ENCODE measurements at regions not wholly inside any gene's neighbourhood (a gene's known extent, or its start where the extent isn't known, plus 50 kb on each side); places are given as distances from the start of the nearest gene placed in this dataset.
"Not testable (repeated sequence)": the region's sequence is repeated elsewhere in the genome, so short reads cannot be mapped to it uniquely, and the experiment has no call there.

DNA sequence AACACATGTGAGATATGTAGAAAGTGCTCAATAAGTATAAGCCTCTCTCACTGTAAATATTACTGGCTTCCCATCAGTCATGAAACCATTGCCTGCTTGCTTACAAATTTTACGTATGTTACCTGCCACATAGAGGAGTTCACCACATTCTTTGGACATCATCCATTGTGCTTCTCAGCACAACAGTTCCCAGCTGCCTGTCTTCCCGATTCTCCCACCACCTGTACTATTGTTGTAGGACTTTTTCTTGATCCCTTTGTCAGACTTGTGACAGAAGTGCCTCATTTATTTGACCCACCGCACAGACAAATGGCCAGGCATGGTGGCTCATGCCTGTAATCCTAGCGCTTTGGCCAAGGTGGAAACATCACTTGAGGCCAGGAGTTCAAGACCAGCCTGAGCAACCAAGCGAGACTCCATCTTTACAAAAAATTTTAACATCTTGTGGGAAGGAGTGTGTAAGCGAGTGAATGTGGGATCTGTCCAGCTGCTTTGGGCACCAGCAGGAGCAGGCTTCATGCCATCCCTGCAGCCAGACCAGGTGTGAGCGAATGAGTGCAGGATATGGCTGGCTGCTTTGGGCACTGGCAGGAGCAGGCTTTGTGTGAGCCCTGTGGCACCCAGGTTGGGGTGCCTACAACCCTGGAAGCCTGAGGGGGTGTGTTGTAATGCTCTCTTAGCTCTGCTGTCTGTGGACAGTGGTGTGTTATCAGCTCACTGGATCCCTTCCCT lies 139.9 kb upstream of the ELL2 start:
- no peak for DNase-seq (ENCODE audit: low read depth)

DNA sequence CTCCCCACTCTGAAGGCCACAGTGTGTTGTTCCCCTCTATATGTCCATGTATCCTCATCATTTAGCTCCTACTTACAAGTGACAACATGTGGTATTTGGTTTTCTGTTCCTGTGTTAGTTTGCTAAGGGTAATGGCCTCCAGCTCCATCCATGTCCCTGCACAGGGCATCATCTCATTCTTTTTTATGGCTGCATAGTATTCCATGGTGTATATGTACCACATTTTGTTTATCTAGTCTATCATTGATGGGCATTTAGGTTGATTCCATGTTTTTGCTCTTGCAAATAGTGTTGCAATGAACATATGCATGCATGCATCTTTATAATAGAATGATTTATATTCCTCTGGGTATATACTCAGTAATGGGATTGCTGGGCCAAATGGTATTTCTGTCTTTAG lies 135.8 kb upstream of the ELL2 start:
- not testable (repeated sequence) for DNase-seq (ENCODE audit: low read depth)

DNA sequence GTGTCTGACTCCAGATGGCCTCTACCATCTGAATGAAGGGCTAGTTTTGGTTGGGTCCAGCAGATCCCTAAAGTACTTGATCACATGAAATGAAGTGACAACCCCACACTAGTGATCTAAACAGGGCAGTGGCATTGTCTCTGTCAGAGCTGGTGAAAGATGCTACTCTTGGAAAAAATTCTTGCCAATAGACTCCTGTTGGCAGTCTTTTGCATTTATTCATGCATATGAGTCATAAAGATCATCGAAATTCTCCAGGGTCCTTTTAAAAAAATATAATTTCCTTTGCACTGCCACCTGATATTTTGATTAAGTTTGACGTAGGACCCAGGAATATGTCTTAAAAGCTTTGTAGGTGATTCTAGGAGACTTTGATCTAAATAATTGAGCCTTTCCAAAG lies 135.1 kb upstream of the ELL2 start:
- no peak for DNase-seq (ENCODE audit: low read depth)

DNA sequence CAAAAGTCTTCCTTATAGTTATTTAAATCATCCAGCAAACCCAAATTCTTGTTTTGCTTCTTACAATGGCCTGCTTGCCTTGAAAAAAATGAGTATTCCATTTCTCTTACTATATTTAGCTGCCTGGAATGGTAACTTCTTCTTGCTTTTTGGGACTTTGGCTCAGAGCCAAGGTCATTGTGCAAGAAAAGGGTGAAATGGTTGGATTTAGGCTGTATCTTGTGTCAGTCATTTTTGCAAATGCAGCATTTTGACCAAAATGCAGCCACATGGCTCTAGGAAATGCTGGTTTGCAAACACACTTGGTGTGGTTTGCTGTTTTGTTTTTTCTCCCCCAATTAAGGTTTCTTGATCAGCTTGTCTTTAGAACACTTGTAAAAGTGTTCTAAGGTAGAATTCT lies 133.3 kb upstream of the ELL2 start:
- DNase-seq (ENCODE audit: low read depth) = no peak

DNA sequence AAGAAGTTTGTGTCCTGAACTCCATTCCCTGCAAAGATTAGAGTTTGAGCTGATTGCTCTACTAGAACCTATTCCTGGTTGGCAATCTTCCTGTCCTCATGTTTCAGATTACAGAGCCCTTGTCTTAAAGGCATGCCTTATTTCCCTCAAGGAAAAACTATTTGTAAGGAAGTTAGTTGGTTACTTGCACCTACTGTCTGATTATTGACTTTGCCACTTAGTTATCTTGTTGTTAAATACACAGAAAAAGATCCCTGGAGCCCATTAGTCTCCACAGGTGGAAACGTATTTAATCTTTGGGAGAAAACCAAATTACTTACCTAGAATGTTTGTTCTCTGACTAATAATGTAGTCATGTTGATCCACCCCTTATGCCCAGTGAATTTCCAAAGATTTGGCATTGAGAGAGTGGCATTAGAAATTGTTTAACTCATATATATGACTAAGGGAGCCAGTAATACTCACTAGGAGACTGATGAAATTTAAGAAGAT lies 132.3 kb upstream of the ELL2 start:
- DNase-seq (ENCODE audit: low read depth) = no peak

DNA sequence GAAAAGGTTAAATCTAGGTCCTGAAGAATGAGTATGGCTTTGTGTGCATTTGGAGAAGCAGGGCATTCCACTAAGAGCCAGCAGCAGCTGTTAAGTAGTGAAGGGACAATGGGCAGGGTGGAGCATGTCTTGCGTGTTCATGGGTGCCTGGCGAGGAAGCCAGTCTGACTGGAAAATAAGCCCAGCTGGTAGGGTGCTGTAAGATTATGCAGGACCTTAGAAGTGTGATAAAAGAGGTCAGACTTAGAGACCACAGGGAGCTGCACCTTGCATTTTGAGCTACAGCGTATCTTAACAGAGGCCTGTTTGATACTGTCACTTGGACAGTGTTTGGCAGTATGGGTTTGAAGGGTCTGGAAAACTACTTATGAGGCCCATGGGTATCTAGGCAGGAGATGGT lies 131.7 kb upstream of the ELL2 start:
- no peak for DNase-seq (ENCODE audit: low read depth)

DNA sequence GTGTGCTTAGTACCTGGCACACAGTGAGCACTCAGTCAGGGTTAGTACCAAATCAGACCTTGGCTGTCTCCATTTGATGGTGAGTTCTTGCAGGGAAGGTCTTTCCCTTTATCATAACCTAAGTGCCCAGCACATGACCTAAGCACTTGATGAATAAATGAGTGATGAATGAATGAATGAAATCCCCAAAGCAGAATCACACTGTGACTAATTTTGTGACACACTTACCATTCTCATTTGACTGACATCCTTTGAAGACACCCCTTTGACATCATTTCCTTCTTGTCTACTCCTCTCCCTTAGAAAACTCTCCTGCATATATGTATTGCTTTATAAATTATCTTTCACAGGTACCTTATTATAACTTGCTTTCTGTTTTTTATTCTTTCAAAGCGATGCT lies 130.2 kb upstream of the ELL2 start:
- no peak for DNase-seq (ENCODE audit: low read depth)

DNA sequence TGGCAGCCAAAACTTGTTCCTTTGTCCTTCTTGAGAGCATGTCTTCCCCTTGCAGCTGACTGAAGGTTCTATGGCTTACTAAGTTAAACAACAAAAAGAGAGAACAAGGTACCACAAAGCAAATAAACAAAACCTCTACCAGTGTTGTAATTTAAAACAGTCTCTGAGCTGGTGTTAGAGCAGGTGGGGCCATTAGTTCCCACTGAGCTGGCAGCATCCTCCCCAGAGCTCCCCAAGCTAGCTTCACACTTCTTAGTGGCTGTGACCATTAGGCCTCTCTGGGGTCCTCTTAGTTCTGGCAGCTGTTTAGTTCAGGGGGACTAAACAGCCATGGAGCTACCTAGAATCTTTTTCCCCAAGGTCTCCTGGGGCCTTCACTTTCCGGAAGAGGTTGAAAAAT lies 128.6 kb upstream of the ELL2 start:
- DNase-seq (ENCODE audit: low read depth) = no peak

DNA sequence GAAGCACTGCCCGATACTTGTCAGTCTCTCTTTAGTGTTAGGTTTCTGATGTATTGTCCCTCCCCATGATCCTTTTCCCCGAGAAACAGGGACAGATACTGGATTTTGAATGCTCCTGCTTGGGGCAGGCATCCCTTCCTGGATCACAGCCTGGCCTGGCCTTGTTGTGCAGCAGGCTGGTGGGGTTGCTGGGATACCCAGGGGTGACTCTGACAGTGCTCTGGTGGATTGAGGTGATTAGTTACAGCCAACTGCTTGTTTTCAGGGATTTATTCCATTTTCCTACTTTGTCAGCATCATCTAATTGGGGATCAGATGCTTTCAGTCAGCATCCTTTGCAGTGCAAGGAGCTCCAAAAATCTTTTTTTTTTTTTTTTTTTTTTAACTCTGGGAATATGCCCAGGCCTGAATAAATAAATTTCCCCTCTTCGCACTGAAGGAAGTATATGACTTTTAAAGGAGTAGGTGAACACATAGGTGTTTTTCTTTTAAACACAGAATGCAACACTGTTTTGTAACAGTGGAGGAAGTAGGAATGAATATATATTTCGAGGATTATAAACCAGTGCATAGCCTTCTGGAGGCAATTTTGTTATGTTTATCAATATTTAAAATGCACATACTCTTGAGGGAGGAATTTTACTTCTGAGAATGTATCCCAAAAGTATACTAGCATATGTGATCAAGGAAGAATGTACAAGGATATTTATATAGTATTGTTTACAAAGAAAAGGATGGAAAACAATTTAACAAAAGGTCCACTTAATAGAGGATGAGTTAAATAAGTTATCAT lies 127.3 kb upstream of the ELL2 start:
- no peak for DNase-seq (ENCODE audit: low read depth)

DNA sequence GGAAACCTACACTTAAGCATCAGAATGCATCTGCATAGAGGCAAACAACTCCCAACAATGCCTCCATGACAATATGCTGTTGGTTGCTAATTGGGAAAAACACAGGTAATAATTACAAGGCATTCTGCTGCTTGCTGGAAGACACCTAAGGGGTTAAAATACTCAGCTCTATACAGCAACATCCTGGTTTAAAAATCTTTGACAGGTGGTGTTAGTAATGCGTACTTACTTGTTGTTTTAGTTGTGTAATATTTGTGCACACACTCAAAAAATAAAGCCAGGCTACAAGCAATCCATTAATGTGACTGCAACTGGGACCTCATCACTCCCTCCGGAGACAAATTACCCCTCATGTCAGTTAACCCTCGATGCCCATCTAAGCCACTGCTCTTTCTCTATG lies 126.3 kb upstream of the ELL2 start:
- DNase-seq (ENCODE audit: low read depth) = no peak

DNA sequence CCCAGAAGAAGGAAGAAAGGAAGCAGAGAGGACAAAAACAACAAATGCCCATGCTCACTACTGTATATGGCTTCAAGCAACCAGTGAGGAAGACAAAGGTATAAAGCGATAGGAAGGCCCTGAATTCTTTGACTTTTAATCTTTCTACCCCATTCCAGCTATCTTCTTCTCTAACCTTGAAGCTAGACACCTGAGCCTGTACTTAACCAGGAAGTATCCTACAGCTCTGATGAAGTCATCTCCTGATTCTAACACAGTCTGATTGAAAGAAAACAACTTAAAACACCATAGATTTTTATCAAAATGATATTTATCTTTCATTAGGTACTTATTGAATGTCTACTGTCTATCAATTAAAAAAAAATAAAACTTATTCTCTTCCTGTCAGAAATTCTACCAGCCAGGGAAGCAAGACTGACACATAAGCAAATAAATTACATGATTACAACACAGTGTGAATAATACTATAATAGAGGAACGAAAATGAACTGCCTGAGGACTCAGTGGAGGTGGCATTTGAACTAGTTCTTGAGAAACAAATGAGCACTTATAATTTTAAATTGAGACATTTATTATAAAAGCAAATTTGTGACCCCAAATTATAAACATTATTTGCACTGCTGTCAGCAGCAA lies 123.3 kb upstream of the ELL2 start:
- no peak for DNase-seq (ENCODE audit: low read depth)

DNA sequence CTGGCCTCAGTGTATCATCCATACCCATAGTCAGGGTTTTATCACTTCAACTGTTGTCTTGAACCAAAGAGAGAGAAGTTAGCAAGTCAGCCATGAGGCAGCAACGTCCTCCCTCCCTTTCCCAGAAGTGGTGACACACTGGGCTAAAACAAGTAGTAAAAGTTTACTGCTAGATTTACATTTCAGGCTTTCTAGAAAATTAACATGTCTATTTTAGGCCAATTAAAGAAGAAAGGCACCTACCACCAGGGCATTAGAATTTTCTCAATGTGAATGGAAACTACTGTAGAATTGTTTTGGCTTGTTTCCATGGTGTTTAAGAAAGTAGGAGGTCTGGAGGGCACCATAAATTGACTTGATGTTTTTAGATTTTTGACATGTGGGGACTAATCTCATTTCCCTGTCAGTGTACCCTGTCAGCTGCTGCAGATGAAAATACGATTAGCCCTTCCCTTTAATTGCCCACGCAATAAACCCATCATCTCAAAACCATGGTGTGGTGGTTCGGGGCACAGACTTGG lies 121.8 kb upstream of the ELL2 start:
- DNase-seq (ENCODE audit: low read depth) = no peak

DNA sequence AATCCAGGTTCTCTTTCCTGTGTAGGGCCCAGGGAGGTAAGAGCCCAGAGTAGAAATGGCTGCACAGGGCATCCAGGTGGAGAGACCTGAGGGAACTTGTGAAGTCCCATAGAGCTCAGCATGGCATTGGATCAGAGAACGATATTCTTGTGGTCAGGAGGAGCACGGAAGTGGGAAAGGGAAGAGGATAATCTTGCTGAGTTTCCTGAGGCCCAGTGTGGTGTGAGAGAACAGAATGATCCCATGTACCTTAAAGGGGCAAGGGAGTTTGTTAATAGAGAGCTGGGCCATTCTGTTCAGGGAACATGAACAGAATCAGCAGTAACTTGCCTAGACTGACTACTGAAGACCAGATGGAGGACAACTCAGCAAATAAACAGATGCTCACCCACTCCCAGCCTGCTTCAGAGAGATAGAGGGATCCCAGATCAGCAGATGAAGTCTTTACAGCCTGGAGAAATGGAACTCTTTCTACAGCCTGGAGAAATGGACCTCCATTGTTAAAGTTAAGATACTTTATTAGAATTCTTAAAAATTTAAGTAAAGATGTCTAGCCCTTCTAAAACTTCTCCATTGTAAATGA lies 119.7 kb upstream of the ELL2 start:
- DNase-seq (ENCODE audit: low read depth) = no peak

DNA sequence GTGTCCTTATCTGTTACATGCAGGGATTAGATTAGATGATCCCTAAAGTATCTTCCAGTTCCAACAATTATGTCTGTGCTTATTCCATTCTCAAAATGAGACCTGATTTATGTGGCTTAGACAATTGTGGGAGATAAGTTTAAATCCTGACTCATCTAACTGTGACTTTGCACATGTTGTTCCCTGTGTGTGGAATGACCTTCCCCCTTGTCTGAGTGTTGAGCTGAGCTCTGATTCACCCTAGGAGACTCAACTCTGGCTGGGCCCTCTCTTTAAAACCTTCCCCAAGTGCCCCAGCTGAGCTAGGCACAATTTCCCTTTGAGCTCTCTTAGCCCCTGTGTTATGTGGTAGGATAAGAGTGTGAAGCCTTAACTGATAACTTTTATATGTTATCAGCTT lies 118.9 kb upstream of the ELL2 start:
- no peak for DNase-seq (ENCODE audit: low read depth)

DNA sequence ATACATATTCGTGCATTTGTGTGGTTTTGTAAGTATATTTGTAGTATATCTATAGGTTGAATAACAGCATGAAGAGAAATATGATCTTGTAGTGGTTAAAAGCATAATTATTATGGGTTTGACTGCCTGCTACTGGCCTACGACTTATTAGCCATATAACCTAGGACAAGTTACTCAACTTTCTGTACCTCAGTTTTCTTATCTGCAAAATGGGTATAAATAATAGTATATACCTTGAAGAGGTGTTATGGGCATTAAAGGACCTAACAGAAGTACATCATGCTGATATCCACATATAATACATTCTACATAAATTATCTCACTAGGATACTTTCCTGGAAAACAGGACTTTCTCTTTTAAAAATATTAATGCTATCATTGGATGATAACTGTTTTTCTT lies 118.3 kb upstream of the ELL2 start:
- no peak for DNase-seq (ENCODE audit: low read depth)

DNA sequence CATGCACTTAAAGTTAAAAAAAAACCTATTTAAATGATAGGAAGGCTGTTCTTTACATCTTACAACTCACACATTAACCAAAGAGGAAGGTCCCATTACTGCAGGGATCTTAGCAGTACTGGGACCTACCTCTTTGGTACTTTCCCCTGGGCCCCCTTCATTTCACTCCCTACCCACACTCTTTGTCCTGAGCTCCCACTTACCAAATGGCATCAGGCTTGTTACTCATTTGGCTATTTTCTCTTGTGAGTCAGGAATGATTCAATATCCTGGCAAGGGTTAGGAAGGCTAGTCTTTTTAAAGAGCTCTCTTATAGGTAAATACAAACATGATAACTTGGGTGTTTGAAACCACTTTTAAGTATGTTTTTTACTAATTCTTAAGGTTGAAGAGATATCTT lies 117.4 kb upstream of the ELL2 start:
- peak; percentile 21 for DNase-seq (ENCODE audit: low read depth)

DNA sequence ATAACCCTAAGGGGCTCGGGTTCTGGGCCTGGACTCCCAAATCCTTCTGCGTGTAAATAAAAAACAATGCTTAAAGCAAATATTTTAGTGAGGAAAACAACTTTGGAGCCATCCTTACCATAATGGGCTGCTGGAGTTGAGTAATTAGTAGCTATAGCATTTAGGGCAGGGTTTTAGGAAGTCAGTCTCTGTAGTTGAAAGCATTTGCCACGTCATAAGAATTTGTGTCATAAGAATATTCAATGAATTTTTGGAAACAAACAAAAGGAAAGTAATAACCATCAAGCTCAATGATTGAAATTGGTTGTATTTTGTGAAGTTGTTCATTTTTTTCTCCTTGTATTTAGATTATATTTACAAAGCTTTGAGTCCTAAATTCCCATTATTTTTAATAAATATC lies 114.8 kb upstream of the ELL2 start:
- DNase-seq (ENCODE audit: low read depth) = no peak

DNA sequence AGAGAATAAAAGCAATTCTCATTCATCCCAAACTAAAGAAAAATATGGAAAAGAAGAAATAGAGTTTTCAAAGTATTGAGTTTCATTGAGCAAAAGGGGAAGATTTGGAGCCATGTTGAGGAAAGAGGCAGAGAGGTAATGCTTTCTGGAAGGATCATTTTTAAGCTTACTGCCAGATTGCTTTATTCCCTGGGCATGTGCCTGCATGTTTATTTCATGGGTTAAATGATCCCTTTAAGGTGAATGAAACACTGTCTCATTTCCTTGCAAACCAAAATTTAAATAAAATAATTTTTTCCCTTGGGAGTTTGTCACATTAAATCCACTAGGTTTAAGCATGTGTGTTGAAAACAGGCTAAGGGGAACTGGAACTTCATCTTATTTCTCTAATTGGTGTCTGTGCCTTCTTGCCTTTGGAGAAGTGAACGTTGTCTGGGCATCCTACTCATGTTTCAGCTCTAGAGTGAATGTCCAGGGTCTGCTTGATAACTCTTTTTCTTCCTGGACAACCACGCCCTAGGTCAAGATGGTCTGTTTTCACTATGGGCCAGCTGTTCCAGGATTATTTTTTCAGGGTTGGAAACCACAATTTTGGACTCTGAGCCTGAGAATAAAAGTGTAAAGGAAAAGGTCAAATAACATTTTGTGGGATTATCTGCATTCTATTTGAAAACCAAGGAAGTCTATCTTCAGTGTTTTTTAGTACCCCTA lies 114.1 kb upstream of the ELL2 start:
- no peak for DNase-seq (ENCODE audit: low read depth)

DNA sequence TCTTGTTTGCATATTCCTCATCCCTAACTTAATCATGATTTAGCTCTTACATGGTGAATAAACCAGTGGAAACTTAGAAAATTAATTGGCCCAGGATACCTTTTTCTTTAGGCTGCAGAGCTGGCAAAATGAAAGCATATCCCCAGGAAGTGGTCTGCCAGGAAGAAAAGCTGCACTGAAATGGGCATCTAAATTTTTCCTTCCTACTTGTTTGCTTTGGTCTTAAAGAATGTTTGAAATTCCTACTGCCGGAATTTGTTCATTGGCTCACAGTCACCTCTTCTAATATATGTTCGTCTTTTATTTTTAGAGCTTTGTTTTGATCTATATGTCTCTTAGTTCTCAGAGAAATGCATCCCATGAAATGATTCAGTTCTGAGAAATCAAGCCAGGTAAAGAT lies 113.2 kb upstream of the ELL2 start:
- no peak for DNase-seq (ENCODE audit: low read depth)

DNA sequence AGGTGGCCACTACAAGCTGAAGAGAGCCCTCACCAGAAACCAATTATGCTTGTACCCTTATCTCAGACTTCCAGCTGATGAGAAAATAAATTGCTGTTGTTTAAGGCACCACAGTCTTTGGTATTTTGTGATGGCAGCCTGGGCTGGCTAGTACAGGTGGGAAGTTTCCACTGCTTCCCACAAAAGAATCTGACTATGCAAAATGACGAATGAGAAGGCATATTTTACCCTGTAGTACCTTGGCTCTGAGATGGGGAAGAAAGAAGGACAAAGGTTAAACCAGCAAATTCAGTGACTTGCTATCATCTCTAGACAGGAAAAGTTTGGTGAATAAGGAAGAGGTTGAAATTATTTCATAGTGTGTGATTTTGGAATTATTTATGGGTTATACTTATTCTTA lies 112.8 kb upstream of the ELL2 start:
- DNase-seq (ENCODE audit: low read depth) = no peak

DNA sequence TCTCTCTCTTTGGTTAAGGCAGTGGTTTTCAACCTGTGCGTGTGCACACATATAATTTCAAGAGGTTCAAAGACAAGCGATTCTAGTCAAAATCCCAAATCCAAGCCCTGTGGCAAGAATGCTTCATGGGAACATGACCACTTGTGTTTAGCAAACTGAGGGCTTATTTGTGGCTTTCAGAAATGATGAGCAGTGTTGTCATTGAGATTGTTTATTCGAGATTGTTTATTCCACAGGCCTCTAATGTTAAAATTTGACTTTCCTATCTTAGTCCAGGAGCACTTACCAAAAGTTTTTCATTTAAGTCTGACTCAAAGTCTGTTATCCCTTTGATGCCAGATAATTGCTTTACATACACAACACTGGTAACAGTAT lies 111.1 kb upstream of the ELL2 start:
- DNase-seq (ENCODE audit: low read depth) = no peak
